ENCODE measurements at regions not wholly inside any gene's neighbourhood (a gene's known extent, or its start where the extent isn't known, plus 50 kb on each side); places are given as distances from the start of the nearest gene placed in this dataset.
"Not testable (repeated sequence)": the region's sequence is repeated elsewhere in the genome, so short reads cannot be mapped to it uniquely, and the experiment has no call there.

GRCh38 chr11:42925916-42926315, 385.9 kb upstream of the API5 start:
- no peak for DNase-seq (ENCODE audit: low spot score in 2 of 2)

DNA sequence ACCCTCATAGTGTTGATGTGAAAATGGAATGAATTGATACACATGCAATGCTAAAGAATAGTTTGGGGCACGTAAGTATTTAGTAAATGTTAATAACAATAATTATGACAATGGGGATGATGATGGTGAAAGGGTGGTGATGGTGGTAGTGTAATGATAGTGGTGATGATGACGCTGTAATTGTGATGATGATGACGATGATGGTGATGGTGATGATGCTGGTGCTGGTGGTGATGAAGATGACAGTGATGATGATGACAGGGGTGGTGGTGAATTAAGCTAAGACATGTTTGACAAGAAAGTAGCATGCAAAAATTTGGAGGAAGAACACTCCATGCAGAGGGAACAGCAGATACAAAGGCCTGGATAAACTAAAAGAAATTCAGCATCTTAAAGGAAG, 364.4 kb upstream of the API5 start:
- Histone ChIP-seq H3K27ac (no peak overlapping the region), H3K4me3 (no peak overlapping the region), H3K4me1 (no peaks in the 10 kb centered on the region), H3K27me3 (no peaks in the 10 kb centered on the region), H3K36me3 (no peaks in the 10 kb centered on the region), H3K9me3 (no peaks in the 10 kb centered on the region)
- intact Hi-C loops (cut with DNase I; ENCODE audit: low total_unique reads): no loop called here
- no peak for DNase-seq (ENCODE audit: low spot score in 2 of 2)
- TF ChIP-seq POLR2A (IDR thresholded peaks at IDR 0.05) (no peak), CTCF (IDR thresholded peaks at IDR 0.05) (no peak), POLR2AphosphoS5 (IDR thresholded peaks at IDR 0.05) (no peak)

More at GRCh38 chr11:42925916-42926315, 385.9 kb upstream of the API5 start:
- Histone ChIP-seq H3K36me3 (no peaks in the 10 kb centered on the region), H3K27me3 (no peaks in the 10 kb centered on the region), H3K9me3 (no peaks in the 10 kb centered on the region), H3K4me1 (no peaks in the 10 kb centered on the region), H3K4me3 (no peak overlapping the region), H3K27ac (no peak overlapping the region)
- no peak for TF ChIP-seq CTCF (IDR thresholded peaks at IDR 0.05)
- TF ChIP-seq POLR2A (IDR thresholded peaks at IDR 0.05): no peak
- no peak for TF ChIP-seq POLR2AphosphoS5 (IDR thresholded peaks at IDR 0.05)
- intact Hi-C loops (cut with DNase I; ENCODE audit: low total_unique reads): no loop called here

DNA sequence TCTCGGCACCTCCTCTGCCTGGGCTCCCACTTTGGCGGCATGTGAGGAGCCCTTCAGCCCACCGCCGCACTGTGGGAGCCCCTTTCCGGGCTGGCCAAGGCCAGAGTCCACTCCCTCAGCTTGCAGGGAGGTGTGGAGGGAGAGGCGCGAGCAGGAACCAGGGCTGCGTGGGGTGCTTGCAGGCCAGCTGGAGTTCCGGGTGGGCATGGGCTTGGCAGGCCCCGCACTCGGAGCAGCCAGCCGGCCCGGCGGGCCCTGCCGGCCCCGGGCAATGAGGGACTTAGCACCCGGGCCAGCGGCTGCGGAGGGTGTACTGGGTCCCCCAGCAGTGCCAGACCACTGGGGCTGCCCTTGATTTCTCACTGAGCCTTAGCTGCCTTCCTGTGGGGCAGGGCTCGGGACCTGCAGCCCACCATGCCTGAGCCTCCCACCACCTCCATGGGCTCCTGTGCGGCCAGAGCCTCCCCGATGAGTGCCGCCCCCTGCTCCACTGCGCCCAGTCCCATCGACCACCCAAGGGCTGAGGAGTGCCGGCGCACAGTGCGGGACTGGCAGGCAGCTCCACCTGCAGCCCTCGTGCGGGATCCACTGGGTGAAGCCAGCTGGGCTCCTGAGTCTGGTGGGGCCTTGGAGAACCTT, 361.9 kb upstream of the API5 start:
- H3K36me3 ChIP-seq; H3K4me3 ChIP-seq; H3K9me3 ChIP-seq; H3K27me3 ChIP-seq; DNase-seq (ENCODE audit: low spot score in 2 of 2); H3K4me1 ChIP-seq; intact Hi-C loops (cut with DNase I; ENCODE audit: low total_unique reads); H3K27ac ChIP-seq: not testable (repeated sequence)

DNA sequence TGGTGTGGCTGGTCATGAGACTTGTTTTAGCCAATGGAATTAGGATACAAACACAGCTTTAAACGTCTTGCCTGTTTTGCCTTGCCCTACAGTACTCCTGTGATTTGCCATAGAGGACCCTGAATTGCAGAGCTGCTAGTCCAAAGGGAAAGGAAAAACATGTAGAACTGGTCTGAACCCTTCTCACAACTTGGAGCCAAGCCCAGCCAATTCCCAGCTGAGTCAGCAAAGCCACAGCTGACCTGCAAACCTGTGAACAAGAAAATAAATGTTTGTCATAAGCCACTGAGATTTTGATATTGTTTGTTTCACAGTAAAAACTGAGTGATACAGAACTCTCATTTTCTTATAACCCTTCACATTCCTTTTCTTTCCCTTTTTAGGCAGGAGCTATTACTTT, 360.5 kb upstream of the API5 start:
- Histone ChIP-seq H3K4me3 (no peak overlapping the region), H3K27ac (no peak overlapping the region), H3K36me3 (no peaks in the 10 kb centered on the region), H3K27me3 (no peaks in the 10 kb centered on the region), H3K4me1 (no peaks in the 10 kb centered on the region), H3K9me3 (no peaks in the 10 kb centered on the region)
- intact Hi-C loops (cut with DNase I; ENCODE audit: low total_unique reads): no loop called here
- no peak for TF ChIP-seq POLR2A (IDR thresholded peaks at IDR 0.05)
- peak; percentile 22 to 79 for DNase-seq (ENCODE audit: low spot score in 2 of 2)

DNA sequence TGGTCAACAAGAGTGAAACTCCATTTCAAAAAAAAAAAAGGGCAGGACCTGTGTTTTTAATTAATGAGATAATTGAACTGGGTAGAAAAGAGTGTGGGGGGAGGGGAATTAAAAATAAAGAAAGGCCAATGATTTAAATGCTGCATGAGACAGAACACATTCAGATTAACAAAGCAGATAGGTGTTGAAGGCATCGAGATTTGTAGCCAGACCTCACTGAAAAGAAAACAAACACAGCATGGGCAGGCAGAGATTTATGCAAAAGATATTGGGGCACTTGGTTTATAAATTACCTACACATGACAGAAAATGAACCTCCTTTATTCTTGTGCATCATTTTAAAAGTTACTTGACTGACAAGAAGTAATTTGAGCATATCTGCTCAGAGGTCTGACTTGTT, 354.0 kb upstream of the API5 start:
- DNase-seq (ENCODE audit: low spot score in 2 of 2): no peak
- Histone ChIP-seq H3K4me3 (no peak overlapping the region), H3K27ac (no peak overlapping the region), H3K36me3 (no peaks in the 10 kb centered on the region), H3K9me3 (no peaks in the 10 kb centered on the region), H3K4me1 (no peaks in the 10 kb centered on the region), H3K27me3 (no peaks in the 10 kb centered on the region)
- intact Hi-C loops (cut with DNase I; ENCODE audit: low total_unique reads): no loop called here
- TF ChIP-seq POLR2A (IDR thresholded peaks at IDR 0.05) (no peak), CTCF (IDR thresholded peaks at IDR 0.05) (no peak), POLR2AphosphoS5 (IDR thresholded peaks at IDR 0.05) (no peak)

GRCh38 chr11:42958635-42959034, 353.2 kb upstream of the API5 start:
- TF ChIP-seq POLR2AphosphoS5 (IDR thresholded peaks at IDR 0.05) (no peak), CTCF (IDR thresholded peaks at IDR 0.05) (no peak), POLR2A (IDR thresholded peaks at IDR 0.05) (no peak)
- H3K27me3 ChIP-seq: no peaks in the 10 kb centered on the region
- intact Hi-C loops (cut with DNase I; ENCODE audit: low total_unique reads): no loop called here

More at GRCh38 chr11:42958635-42959034, 353.2 kb upstream of the API5 start:
- no peaks in the 10 kb centered on the region for H3K36me3 ChIP-seq
- DNase-seq (ENCODE audit: low spot score in 2 of 2): no peak
- H3K27ac ChIP-seq: no peak overlapping the region
- H3K9me3 ChIP-seq: no peaks in the 10 kb centered on the region
- H3K4me3 ChIP-seq: no peak overlapping the region
- no peaks in the 10 kb centered on the region for H3K4me1 ChIP-seq
